ENCODE measurements at regions not wholly inside any gene's neighbourhood (a gene's known extent, or its start where the extent isn't known, plus 50 kb on each side); places are given as distances from the start of the nearest gene placed in this dataset.

DNA sequence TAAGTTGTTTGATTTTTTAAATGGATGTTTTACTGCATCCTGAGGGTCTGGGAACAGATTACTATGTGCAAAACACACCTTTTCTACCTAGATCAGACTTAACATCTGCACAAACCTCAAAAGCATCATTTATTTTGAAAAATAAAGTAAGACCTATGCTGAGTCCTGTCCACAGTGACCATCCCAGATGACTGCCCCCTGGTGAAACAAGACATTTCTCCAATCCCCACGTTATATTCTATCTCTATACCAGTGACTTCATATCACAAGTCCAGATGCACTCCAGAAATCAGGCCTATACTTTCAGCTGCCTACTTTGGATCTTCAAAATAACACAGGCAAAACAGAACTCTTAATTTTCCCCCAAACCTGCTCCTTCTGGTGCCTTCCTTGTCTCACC, 143.2 kb downstream of the P2RY1 start:
- no peak for TF ChIP-seq POLR2A (IDR thresholded peaks at IDR 0.05)
- TF ChIP-seq, protein P1, sequence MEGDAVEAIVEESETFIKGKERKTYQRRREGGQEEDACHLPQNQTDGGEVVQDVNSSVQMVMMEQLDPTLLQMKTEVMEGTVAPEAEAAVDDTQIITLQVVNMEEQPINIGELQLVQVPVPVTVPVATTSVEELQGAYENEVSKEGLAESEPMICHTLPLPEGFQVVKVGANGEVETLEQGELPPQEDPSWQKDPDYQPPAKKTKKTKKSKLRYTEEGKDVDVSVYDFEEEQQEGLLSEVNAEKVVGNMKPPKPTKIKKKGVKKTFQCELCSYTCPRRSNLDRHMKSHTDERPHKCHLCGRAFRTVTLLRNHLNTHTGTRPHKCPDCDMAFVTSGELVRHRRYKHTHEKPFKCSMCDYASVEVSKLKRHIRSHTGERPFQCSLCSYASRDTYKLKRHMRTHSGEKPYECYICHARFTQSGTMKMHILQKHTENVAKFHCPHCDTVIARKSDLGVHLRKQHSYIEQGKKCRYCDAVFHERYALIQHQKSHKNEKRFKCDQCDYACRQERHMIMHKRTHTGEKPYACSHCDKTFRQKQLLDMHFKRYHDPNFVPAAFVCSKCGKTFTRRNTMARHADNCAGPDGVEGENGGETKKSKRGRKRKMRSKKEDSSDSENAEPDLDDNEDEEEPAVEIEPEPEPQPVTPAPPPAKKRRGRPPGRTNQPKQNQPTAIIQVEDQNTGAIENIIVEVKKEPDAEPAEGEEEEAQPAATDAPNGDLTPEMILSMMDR (IDR thresholded peaks at IDR 0.05): no peak
